Activated naive CD4-positive, alpha-beta T cell (primary cell): ENCODE measurements at regions not wholly inside any gene's neighbourhood (a gene's known extent, or its start where the extent isn't known, plus 50 kb on each side); places are given as distances from the start of the nearest gene placed in this dataset.

ENCODE experiments used
- DNase-seq, 4 experiments: peaks; one replicate each; lab custom pipeline; 2025; lab: John Stamatoyannopoulos, UW

GRCh38 chr5:56346741-56347535 is 113.8 kb upstream of the ANKRD55 start:
- DNase-seq: no peak

DNA sequence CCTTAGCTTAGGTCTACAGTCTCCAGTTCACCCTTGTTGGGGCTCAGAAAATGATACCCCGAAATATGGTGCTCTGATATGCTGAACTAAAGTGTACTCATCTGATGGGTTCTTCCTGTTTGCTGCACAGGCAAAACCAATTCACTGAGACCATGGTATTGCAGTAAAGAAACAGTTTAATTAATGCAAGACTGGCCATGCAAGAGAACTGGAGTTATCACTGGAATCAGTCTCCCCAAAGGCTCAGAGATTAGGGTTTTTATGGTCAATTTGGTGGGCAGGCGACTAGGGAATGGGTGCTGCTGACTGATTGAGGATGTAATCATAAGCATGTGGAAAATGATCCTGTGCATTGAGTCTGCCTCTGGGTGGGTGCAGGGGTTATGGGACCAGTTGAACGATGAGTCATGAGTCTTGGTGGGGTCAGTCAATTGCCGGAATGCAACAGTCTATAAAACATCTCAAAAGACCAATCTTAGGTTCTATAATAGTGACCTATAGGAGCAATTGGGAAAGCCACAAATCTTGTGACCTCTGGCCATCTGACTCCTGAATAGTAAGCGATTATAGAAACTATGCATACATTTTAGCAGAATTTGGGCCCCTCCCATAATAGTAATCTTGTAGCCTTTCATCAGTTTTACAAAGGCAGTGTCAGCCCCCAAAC is 113.0 kb upstream of the ANKRD55 start:
- no peak for DNase-seq

- DNase-seq: no peak
Observed at GRCh38 chr5:56345352-56345751, 112.2 kb upstream of the ANKRD55 start.

- DNase-seq: no peak
Observed at GRCh38 chr5:56344594-56344993, 111.5 kb upstream of the ANKRD55 start.

- DNase-seq: no peak
Observed at GRCh38 chr5:56343988-56344387, 110.9 kb upstream of the ANKRD55 start.

DNA sequence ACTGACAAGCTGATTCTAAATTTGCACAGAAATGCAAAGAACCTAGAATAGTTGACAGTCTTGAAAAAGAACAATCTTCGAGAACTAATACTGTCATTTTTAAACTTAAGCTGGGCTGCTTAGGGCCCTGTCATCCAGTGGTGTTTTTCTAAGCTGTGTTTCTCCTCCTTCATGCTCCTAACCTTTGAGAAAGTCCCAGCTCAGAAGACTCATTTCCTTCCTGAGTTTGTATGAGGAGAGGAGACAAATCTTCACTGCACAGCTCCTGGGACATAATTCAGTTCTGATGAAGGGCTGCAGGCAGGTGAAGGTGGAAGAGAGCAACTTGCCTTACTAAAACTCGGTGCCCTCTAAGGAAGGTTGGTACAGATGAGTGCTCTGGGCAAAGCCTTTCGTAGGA is 109.5 kb upstream of the ANKRD55 start:
- no peak for DNase-seq

- DNase-seq: no peak
Observed at GRCh38 chr5:56340196-56340980, 107.3 kb upstream of the ANKRD55 start.

DNA sequence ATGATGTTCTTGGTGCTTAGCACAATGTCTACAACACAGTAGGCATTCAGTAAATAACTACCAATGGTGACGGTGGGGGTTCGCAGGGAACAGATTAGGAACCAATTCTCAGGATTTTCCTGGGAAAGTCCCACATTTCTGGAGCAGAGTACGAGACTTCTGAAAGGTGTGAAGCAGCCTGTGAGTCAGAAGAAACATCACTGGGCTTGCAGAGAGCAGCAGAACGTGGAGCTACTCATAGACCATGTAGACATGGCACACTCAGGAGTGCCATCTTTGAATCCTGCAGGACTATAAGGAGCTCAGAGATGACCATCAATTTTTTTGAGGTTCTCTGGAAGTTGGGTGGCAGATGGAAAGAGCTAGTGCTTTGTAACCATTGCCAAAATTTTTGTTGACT is 106.6 kb upstream of the ANKRD55 start:
- no peak for DNase-seq

- DNase-seq: no peak
Observed at GRCh38 chr5:56337715-56338319, 104.7 kb upstream of the ANKRD55 start.

DNA sequence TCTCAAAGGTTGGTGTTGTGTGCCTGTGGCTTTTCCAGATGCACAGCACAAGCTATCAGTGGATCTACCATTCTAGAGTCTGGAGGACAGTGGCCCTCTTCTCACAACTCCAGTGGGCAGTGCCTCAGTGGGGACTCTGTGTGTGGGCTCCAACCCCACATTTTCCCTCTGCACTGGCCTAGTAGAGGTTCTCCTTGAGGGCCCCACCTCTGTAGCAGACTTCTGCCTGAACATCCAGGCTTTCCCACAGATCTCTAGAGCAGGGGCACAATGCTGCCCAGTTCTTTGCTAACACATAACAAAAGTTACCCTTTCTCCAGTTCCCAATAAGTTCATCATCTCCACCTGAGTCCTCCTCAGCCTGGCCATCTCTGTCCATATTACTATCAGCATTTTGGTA is 102.1 kb upstream of the ANKRD55 start:
- no peak for DNase-seq

GRCh38 chr5:56330806-56331205 is 97.7 kb upstream of the ANKRD55 start:
- no peak for DNase-seq

DNA sequence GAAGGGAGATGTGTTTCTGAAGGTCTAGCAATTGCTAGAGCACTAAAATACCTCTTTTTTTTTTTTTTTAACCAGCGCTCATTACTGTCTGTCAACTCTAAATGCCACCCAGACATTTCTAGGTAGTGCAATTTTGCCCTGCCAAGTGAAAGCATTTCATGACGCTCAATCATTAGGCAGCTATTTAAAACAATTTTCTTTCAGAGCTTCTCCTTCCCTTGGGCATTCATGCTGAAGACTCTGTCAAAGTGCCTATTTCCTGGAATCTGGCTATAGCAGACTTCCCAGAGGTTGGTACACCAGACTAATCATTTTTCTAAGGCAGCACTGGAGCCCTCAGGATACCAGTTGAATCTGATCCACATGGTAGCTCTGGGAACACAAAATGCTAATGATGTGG is 97.0 kb upstream of the ANKRD55 start:
- no peak for DNase-seq

DNA sequence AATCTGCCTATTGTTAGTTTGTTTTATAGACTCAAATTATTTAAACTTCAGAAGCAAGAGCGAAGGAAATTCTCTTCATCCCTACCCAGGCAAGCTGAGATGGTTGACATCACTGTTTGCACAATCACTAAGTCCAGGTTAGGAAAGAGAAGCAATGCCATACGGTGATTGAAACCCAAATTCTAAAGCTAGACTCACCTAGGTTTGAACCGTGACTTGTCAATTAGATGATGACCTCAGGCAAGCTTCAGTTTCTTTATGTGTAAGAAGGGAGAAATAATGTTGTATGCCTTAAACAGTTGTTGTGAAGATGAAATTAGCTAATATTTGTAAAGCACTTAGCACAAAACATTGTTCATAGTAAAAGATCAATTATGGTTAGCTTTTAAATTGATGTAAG is 96.5 kb upstream of the ANKRD55 start:
- DNase-seq: no peak

DNA sequence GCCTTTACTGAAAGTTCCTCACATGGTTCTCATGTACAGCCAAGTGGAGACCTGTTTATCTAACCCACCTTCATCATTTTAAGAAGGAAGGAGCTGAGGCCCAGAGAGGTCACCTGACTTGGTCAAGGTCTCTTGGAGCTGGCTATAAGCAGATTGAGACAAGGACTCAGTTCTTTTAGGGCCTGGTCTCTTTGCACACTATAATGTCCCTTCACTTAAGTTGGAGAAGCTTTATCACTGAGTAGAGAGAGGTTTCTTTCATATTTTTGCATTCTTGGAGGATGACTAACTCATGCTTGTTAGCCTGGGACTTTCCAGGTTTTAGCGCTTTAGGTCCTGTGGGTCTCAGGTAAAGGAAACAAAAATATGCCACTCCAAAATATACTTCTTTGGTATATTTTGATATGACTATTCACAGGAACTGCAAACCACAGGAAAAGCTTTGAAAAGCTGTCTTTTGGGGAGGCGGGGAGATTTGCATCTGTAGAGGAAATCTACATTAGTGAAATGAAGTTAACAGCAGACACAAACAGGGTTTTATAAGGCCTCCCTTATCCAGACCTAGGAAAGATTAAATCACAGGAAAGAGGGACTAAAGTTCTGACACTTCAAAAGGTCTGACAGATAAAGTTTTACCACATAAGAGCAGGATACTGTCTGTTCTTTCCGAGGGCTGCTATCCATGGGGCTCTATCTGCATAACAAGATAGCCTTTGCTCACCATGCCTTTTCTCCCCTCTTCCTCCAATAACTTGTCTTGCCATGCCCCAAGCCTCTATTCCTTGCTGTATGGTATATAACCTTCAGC is 95.8 kb upstream of the ANKRD55 start:
- no peak for DNase-seq

DNA sequence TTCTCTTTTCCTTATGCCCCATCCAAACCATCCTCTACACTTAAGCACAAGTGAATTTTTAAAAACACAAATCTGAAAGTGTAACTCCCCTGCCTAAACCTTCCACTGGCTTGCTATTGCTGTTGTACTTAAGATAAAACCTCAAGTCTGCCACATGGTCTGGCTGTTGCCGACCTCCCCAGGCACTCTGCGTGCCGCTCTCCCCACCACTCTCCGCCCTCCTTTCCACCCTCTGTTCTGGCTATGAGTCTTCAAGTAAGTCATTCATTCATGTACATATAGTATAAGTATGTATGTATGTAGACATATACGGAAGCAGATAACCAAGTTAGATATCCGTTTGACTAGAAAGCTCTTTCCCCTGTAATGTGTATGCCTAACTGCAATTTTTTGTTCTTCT is 94.7 kb upstream of the ANKRD55 start:
- no peak for DNase-seq

DNA sequence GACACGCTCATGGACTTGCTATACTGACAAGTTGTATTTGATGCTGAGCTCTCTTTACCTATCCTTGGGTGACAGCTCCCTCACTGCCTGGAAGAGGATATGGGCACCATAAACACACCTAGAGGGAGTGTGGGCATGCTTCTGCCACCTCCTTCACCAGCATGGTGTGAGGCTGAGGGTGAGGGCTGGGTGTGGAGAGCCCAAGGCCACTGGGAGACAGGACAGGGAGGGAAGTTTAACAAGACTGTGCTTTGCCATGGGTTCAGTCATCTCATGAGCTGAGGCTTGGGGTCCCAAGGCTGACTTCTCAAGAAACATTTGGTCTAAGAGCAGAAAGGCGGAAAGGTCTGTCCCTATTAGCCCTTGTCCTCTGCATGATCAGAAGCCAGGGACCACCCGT is 93.6 kb upstream of the ANKRD55 start:
- DNase-seq: no peak

- DNase-seq: no peak
Observed at GRCh38 chr5:56326116-56326515, 93.0 kb upstream of the ANKRD55 start.

GRCh38 chr5:56325039-56325438 is 91.9 kb upstream of the ANKRD55 start:
- no peak for DNase-seq

DNA sequence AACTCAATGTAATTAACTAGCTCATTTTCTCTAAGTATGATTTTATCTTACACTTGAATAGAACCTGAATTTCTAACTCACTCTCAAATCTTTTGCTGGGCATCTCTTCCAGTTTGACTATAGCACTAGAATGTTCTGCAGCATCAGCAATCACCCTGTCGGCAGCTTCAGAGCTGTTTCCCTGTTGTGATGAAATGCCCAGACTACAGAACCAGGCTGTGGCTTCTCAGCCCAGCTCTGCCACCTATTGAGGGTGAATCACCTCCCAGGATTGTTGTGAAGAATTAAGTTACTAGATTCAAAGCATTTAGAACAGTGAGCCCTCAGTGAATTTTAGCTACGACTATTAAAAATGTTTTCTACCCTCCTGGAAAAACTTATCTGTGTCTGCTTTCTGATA is 90.4 kb upstream of the ANKRD55 start:
- no peak for DNase-seq

GRCh38 chr5:56322592-56322991 is 89.5 kb upstream of the ANKRD55 start:
- DNase-seq: no peak

DNA sequence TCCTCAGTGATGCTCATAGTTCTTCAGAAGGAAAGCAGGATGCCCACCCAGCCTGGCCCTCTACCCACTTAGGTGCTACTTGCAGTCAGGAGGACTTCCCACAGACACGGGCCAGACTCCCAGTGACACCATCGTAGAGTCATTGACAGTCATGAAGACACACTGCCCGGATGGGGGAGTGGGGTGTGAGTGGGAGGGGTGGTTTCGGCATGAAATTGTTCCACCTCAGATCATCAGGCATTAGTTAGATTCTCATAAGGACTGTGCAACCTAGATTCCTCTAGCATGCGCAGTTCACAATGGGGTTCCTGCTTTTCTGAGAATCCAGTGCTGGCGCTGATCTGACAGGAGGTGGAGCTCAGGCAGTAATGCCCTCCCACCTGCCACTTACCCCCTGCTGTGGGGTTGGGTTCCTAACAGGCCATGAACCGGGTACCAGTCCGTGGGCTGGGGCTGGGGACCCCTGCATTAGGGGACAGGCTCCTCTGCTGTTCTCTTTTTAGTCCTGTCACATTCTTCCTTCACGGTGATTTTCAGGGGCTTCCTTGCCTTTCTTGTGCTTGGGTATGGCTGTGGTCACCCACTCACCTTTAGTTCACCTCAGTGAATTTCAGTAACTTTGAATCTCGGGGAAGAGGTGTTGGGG is 88.2 kb upstream of the ANKRD55 start:
- DNase-seq: no peak
